Endothelial cell (in vitro differentiated cells): ENCODE measurements at regions not wholly inside any gene's neighbourhood (a gene's known extent, or its start where the extent isn't known, plus 50 kb on each side); places are given as distances from the start of the nearest gene placed in this dataset.

ENCODE experiments used
- DNase-seq: peaks from one replicate; pipeline ENCODE4 v3.0.0; 2021; ENCODE audit warnings: low spot score
- H3K27ac Mint-ChIP-seq: one replicate; pipeline ENCODE4 v1.8.0; 2021; ENCODE audit warnings: mixed read lengths, inconsistent platforms; ENCODE audit not compliant: unreplicated experiment
- H3K27me3 Mint-ChIP-seq: one replicate; pipeline ENCODE4 v1.8.0; 2021; ENCODE audit warnings: mild to moderate bottlenecking, moderate library complexity, mixed read lengths, inconsistent platforms; ENCODE audit not compliant: unreplicated experiment
- H3K36me3 Mint-ChIP-seq: one replicate; pipeline ENCODE4 v1.8.0; 2021; ENCODE audit warnings: mild to moderate bottlenecking, low read depth, mixed read lengths, inconsistent platforms; ENCODE audit not compliant: unreplicated experiment
- H3K4me1 Mint-ChIP-seq: one replicate; pipeline ENCODE4 v1.8.0; 2021; ENCODE audit warnings: mild to moderate bottlenecking, mixed read lengths, inconsistent platforms; ENCODE audit not compliant: unreplicated experiment
- H3K4me3 Mint-ChIP-seq: one replicate; pipeline ENCODE4 v1.8.0; 2021; ENCODE audit warnings: mild to moderate bottlenecking, mixed read lengths, inconsistent platforms; ENCODE audit not compliant: unreplicated experiment
- H3K9me3 Mint-ChIP-seq: one replicate; pipeline ENCODE4 v1.8.0; 2021; ENCODE audit warnings: mixed read lengths, inconsistent platforms; ENCODE audit not compliant: unreplicated experiment
- CTCF ChIP-seq: fragments of 200-600 bp; sonication (generic); IDR thresholded peaks from one replicate; pipeline ENCODE4 v1.5.0; 2021; ENCODE audit warnings: antibody characterized with exemption; ENCODE audit not compliant: unreplicated experiment

- H3K36me3 Mint-ChIP-seq: no peaks in the 10 kb centered on the region
Observed at GRCh38 chr7:106597014-106597413, 63.9 kb downstream of the CCDC71L start.

DNA sequence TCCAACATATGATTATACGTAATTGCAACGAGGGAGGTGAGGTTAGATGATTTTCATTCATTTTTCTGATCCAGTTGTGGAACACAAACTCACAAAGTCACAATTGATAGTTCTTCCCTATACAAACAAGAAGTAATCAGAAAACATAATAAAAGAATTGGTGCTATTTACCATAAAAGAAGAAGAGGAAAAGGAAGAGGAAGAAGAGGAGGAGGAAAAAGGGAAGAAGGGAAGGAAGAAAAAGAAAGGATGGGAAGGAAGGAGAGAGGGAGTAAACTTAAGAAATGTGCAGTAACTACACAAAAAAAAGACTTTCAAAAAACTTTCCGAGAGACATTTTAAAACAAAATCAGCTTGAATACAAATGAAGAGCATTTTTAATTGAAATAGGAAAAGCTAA lies 65.0 kb downstream of the CCDC71L start:
- no peak for TF ChIP-seq CTCF
- Mint-ChIP-seq H3K27me3 (no peaks in the 10 kb centered on the region), H3K4me1 (peaks cover 19% of the 10 kb centered on the region), H3K36me3 (no peaks in the 10 kb centered on the region), H3K27ac (peak overlapping the region; percentile 27), H3K4me3 (no peak overlapping the region), H3K9me3 (no peaks in the 10 kb centered on the region)
- DNase-seq: no peak

More at GRCh38 chr7:106597014-106597413, 63.9 kb downstream of the CCDC71L start:
- no peak for TF ChIP-seq CTCF
- peaks cover 12% of the 10 kb centered on the region for H3K4me1 Mint-ChIP-seq
- no peak overlapping the region for H3K4me3 Mint-ChIP-seq
- DNase-seq: no peak
- no peaks in the 10 kb centered on the region for H3K9me3 Mint-ChIP-seq
- H3K27ac Mint-ChIP-seq: no peak overlapping the region
- H3K27me3 Mint-ChIP-seq: no peaks in the 10 kb centered on the region

GRCh38 chr7:106593028-106593417 lies 67.9 kb downstream of the CCDC71L start:
- no peak for DNase-seq
- TF ChIP-seq CTCF: no peak
- peaks cover 42% of the 10 kb centered on the region for H3K4me1 Mint-ChIP-seq
- no peaks in the 10 kb centered on the region for H3K9me3 Mint-ChIP-seq
- no peaks in the 10 kb centered on the region for H3K27me3 Mint-ChIP-seq
- no peaks in the 10 kb centered on the region for H3K36me3 Mint-ChIP-seq
- no peak overlapping the region for H3K27ac Mint-ChIP-seq
- no peak overlapping the region for H3K4me3 Mint-ChIP-seq

GRCh38 chr7:106592282-106593027 lies 68.5 kb downstream of the CCDC71L start:
- Mint-ChIP-seq H3K9me3 (no peaks in the 10 kb centered on the region), H3K4me1 (peaks cover 42% of the 10 kb centered on the region), H3K27me3 (no peaks in the 10 kb centered on the region), H3K4me3 (no peak overlapping the region), H3K27ac (no peak overlapping the region), H3K36me3 (no peaks in the 10 kb centered on the region)
- DNase-seq: no peak
- no peak for TF ChIP-seq CTCF

DNA sequence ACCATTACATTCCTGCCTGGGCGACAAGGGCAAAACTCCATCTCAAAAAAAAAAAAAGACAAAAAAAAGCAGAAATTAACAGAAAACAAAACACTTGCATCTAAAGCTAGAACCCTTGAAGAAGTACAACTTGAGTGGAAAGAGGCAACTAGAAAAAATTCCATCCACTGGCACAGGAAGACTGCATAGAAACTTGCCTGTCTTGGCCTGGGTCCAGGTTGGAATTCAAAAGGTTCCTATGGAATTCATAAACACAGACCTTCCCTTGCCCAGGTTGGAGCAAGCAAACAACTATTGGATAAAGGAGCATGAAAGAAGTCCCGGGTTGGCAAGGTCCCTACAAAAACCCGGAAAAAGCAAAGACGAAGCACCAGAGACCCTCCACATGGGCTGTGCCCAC lies 69.8 kb downstream of the CCDC71L start:
- DNase-seq: no peak
- no peak for TF ChIP-seq CTCF
- H3K9me3 Mint-ChIP-seq: no peaks in the 10 kb centered on the region
- H3K4me3 Mint-ChIP-seq: no peak overlapping the region
- no peaks in the 10 kb centered on the region for H3K36me3 Mint-ChIP-seq
- peaks cover 39% of the 10 kb centered on the region for H3K4me1 Mint-ChIP-seq
- H3K27me3 Mint-ChIP-seq: no peaks in the 10 kb centered on the region
- H3K27ac Mint-ChIP-seq: peak overlapping the region; percentile 98
